ENCODE measurements at regions not wholly inside any gene's neighbourhood (a gene's known extent, or its start where the extent isn't known, plus 50 kb on each side); places are given as distances from the start of the nearest gene placed in this dataset.

DNA sequence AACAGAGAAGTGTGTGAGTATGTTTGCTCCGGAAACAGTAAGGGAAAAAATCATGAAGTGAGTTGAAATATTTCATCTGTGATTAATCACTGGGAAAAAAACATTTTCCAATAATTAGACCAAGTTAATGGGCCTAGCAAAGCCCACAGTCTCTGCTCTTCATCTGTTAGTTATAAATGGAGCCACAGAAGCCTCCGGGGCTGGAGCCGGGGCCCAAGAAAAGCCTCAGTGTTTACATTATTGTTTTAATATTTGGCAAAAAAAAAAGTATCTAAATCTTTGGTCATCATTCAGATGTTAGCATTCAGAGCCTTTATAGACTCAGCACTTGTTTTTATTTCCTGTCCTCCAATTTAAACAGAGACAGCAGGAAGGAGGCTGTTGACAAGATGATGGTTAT lies 115.0 kb downstream of the UBE2U start:
- Histone ChIP-seq H3K4me3 (no peak overlapping the region), H3K27ac (no peak overlapping the region), H3K4me1 (no peaks in the 10 kb centered on the region), H3K9me3 (no peaks in the 10 kb centered on the region), H3K27me3 (no peaks in the 10 kb centered on the region), H3K36me3 (no peaks in the 10 kb centered on the region)
- ATAC-seq = no peak
- DNase-seq = no peak
- TF ChIP-seq, protein P1, sequence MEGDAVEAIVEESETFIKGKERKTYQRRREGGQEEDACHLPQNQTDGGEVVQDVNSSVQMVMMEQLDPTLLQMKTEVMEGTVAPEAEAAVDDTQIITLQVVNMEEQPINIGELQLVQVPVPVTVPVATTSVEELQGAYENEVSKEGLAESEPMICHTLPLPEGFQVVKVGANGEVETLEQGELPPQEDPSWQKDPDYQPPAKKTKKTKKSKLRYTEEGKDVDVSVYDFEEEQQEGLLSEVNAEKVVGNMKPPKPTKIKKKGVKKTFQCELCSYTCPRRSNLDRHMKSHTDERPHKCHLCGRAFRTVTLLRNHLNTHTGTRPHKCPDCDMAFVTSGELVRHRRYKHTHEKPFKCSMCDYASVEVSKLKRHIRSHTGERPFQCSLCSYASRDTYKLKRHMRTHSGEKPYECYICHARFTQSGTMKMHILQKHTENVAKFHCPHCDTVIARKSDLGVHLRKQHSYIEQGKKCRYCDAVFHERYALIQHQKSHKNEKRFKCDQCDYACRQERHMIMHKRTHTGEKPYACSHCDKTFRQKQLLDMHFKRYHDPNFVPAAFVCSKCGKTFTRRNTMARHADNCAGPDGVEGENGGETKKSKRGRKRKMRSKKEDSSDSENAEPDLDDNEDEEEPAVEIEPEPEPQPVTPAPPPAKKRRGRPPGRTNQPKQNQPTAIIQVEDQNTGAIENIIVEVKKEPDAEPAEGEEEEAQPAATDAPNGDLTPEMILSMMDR (IDR thresholded peaks at IDR 0.05) = no peak
- intact Hi-C loops (cut with DNase I) = no loop called here

DNA sequence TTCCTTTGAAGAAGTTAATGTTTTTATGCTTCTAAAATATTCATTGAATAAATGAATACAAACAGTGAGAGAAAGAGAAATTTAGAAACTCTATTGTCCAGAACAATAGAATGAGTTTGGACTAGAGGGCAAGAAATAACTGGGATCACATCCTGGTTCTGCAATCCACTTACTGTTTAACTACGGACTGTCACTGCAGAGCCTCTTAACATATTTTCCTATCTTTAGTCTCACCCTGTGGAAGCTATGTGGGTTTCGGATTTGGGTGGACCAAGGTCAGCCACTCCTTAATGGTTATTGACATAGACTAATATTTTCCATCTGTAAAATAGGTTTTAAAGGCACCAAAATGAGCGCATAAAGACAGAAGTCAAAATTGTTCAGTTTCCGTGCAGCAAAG lies 116.6 kb downstream of the UBE2U start:
- no peak for ATAC-seq
- intact Hi-C loops (cut with DNase I) = no loop called here

DNA sequence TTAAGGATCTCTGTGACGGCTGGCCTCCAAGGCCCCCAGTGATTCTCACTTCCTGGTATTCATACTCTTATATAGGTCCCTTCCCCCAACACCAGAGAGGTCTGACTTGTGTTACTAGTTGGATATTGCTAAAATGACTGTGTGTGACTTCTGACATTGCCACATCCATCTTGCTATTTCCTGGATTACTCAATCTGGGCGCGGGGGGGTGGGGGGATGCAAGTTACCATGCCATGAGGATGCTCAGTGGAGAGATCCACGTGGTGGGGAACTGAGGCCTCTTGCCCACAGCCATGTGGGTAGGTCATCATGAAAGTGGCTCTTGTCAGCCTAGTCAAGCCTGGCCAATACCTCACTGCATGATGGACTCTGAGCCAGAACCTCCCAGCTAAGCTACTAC lies 117.0 kb downstream of the UBE2U start:
- peak; percentile 76 for ATAC-seq

More for the DNA sequence above, 116.6 kb downstream of the UBE2U start:
- no peak overlapping the region for H3K27ac ChIP-seq
- no peaks in the 10 kb centered on the region for H3K36me3 ChIP-seq
- H3K27me3 ChIP-seq = no peaks in the 10 kb centered on the region
- no peak overlapping the region for H3K4me3 ChIP-seq
- H3K4me1 ChIP-seq = no peaks in the 10 kb centered on the region
- no peaks in the 10 kb centered on the region for H3K9me3 ChIP-seq
- DNase-seq = no peak
- TF ChIP-seq, protein P1 (IDR thresholded peaks at IDR 0.05) = no peak

DNA sequence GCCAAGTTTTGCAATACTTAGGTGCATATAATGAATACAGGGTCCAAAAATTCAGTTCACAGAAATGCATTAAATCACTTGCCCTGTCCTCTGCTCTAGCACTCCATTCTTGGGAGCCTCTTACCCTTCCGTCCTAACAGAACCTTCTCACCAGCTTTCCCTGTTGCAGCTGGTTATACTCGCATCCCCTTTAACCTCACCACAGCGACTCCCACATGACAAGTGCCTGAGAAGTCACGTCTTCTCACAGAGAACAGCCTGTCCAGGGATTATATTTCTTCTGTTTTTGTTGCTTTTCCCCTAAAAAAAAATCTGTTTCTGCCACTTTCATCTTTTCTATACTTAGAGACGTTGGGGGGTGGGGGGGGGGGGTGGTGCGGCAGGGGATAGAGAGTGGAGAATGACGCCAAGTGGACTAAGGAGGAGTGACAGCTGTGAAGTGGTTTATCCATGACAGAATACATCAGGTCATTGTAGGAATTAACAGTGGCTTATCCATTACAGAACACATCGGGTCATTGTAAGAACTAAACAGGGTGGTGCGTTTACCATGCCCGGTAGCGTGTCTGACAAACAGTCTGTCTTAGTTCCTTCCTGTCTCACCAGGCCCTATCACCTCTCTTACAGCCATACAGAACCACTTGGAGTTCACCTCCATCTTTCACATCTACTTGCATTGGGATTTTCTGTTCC lies 117.6 kb downstream of the UBE2U start:
- Histone ChIP-seq H3K36me3 (no peaks in the 10 kb centered on the region), H3K27ac (no peak overlapping the region), H3K4me3 (no peak overlapping the region), H3K27me3 (no peaks in the 10 kb centered on the region), H3K9me3 (no peaks in the 10 kb centered on the region), H3K4me1 (no peaks in the 10 kb centered on the region)
- DNase-seq (no peak), ATAC-seq (peak; percentile 35)
- intact Hi-C loops (cut with DNase I) = no loop called here
- TF ChIP-seq, protein P1 (IDR thresholded peaks at IDR 0.05) = no peak

More for the DNA sequence above, 117.0 kb downstream of the UBE2U start:
- H3K36me3 ChIP-seq = no peaks in the 10 kb centered on the region
- TF ChIP-seq, protein P1 (IDR thresholded peaks at IDR 0.05) = no peak
- H3K27me3 ChIP-seq = no peaks in the 10 kb centered on the region
- intact Hi-C loops (cut with DNase I) = no loop called here
- no peak overlapping the region for H3K4me3 ChIP-seq
- no peak for DNase-seq
- H3K4me1 ChIP-seq = no peaks in the 10 kb centered on the region
- H3K9me3 ChIP-seq = no peaks in the 10 kb centered on the region
- H3K27ac ChIP-seq = no peak overlapping the region

DNA sequence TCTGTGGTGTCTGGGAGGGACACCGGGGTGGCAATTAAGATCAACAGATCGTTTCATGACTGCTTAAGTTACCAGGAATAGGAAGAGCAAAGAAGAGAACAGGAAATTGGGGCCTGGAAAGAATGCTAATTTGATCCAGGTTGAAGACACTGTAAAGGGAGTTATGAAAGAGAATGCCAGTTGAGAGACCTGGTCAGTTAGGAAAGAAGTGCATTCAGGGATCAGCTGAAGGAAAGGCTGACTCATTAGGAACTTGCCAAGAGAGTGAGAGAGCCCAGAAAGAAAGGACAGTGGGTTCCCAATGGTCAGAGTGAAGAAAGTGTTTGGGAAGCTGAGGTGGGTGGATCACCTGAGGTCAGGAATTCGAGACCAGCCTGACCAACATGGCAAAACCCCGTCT lies 119.6 kb downstream of the UBE2U start:
- TF ChIP-seq, protein P1 (IDR thresholded peaks at IDR 0.05) = no peak
- Histone ChIP-seq H3K36me3 (no peaks in the 10 kb centered on the region), H3K9me3 (no peaks in the 10 kb centered on the region), H3K27ac (no peak overlapping the region), H3K27me3 (no peaks in the 10 kb centered on the region), H3K4me3 (no peak overlapping the region), H3K4me1 (no peaks in the 10 kb centered on the region)
- ATAC-seq (no peak), DNase-seq (no peak)
- intact Hi-C loops (cut with DNase I) = no loop called here

DNA sequence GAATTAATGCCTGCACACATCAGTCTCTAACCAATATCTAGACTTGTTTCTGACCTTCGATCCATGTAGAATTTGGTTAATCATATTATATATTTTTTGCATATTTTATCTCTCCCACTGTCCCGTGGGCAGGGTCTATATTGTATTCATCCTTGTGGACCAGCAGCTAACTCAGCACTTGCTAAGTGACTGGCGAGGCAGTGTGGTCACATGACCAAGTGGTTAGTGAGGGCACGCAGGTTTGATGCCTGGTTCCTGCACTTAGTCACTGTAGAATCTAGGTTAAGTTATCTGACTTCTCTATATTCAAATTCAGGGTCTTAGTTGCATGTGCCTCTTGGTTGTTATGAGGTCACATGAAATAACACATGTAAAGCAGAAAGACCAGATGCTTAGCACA lies 120.5 kb downstream of the UBE2U start:
- no peak for ATAC-seq
- TF ChIP-seq, protein P1 (IDR thresholded peaks at IDR 0.05) = no peak
- H3K27ac ChIP-seq = no peak overlapping the region
- no peaks in the 10 kb centered on the region for H3K27me3 ChIP-seq
- intact Hi-C loops (cut with DNase I) = no loop called here
- DNase-seq = no peak
- H3K36me3 ChIP-seq = no peaks in the 10 kb centered on the region
- H3K9me3 ChIP-seq = no peaks in the 10 kb centered on the region
- no peaks in the 10 kb centered on the region for H3K4me1 ChIP-seq
- no peak overlapping the region for H3K4me3 ChIP-seq

Measured in upper lobe of right lung (tissue), 1 donor.